HG03558 (cell line): ENCODE measurements at regions not wholly inside any gene's neighbourhood (a gene's known extent, or its start where the extent isn't known, plus 50 kb on each side); places are given as distances from the start of the nearest gene placed in this dataset.

Experiments
- ATAC-seq: cut with Tn5 transposase; IDR thresholded peaks from one replicate; pipeline ENCODE4 v1.9.1; 2021; ENCODE audit warnings: moderate number of reproducible peaks; ENCODE audit not compliant: unreplicated experiment; ENCODE audit errors: extremely low read depth

DNA sequence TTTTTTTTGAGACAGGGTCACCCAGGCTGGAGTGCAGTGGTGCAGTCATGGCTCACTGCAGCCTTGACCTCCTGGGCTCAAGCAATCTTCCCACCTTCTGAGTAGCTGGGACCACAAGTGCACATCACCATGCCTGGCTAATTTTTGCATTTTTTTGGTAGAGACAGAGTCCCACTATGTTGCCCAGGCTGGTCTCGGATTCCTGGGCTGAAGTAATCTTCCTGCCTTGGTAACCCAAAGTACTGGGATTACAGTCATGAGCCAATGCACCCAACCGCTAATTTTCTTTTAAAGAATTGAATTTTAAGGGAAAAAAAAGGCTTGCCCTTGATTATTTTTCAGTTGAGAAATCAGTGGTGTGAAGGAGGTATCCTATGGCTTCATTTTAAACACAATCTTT is 334.0 kb downstream of the SOX2 start:
- ATAC-seq, result no peak

DNA sequence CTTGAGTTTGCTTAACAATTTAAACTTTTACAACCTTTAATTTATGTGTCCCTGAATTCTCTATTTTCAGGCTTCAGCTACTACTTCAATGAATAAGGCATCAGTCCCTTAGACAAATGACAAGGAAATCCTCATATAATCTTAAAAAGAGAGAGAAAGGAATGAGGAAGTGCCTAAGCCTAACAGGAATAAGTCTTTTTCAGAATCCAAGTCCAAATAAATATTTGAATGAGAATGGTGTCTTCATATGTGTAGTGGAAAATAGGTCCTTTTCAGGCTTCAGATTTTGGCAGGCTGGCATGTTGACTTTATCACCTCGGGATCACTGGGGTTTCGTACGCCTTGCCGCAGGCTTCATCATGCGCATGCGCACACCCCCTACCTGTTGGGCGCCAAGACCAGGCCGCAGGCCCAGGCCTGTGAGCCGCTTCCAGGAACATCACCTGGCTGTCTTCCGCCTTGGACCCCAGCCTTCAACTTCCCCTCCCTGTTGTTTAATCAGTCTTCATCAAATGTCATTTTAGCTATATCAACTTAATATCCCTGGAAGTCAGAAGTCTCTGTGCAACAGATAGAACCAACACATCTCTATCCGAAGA is 334.5 kb downstream of the SOX2 start:
- no peak for ATAC-seq

DNA sequence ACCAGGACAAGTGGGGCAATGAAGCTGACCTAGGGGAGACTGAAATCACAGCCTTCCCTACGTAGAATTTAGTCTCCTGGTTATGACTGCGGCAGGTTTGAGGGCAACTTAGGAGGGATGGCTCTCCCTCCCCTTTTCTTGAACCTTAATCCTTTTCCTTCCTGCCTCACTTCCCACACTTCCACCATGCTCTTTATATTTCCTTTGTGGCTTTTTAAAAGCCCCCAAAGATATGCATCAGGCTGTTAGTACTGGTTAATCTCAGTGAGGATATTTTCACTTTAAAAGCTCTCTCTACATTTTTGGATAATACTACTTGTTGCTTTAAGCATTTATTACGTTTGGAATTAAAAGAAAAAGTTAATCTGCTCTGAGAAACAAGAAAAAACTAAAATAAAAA is 339.2 kb downstream of the SOX2 start:
- no peak for ATAC-seq

DNA sequence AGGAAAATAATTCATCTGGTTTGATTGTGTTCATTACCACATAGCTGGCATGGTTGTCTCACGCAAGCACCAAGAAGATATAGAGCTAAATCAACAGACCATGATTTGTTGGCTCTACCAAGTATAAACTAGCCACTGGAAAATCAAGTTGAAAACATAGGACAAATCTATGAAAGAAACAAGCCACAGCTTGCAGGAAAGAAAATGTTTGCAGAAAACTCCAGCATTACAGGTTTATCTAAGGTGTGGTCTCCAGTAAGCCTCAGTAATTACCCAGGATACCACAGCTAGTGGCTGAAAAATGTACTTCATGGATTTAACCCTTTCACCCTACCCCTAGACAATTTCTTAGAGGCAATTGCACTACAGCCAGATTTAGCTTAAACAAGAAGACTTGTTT is 340.6 kb downstream of the SOX2 start:
- ATAC-seq, result no peak

DNA sequence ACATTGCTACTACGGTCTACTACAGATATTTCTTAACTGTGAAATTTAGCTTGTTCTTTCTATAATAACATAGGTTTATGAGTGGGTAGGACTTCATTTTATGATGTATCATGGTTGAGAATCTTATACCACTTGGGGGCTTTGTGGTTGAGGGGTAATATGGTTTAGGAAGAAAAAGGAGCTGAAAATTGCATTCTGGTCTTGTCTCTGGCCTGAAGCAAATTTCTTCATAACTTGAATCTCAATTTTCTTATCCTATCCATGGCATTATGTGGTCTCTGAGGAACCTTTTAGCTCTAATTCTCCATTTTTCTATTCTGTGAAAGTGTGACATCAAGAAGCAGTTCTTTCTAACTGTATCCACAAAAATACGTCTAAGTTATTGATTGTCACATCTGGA is 341.0 kb downstream of the SOX2 start:
- ATAC-seq, result no peak

DNA sequence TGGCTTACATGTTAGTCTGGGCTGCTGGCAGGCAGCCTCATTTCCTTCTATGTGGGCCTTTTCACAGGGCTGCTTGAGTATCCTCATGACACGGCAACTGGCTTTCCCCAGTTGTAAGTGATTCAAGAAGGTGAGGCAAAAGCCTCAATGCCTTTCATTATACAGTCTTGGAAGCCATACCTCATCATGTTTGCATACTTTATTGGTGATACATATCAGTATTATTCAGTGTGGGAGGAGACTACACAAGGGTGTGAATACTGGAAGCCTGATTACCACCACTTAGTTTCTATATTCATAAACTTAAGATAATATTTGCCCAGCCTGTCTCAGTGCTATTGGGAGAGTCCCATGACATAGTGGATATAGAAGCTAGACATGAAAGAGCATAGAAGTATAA is 346.8 kb downstream of the SOX2 start:
- ATAC-seq, result no peak

DNA sequence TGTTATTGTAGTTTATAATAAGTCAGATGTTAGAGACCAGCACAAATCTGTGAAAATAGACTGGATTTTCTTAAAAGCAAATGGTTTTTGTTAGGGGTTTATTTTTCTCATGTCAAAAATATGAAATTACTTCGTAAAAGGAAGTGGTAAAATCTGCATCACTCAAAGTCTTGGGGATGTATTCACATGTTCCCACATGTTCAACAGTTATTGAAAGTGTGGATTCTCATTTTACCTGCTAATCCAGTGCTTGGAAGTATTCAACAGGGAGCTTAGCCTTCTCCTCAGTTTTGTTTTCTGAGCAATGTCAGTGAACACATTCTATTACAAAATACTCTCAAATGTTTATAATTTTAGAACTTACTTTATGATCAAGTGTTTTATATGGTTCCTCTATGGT is 352.0 kb downstream of the SOX2 start:
- no peak for ATAC-seq

DNA sequence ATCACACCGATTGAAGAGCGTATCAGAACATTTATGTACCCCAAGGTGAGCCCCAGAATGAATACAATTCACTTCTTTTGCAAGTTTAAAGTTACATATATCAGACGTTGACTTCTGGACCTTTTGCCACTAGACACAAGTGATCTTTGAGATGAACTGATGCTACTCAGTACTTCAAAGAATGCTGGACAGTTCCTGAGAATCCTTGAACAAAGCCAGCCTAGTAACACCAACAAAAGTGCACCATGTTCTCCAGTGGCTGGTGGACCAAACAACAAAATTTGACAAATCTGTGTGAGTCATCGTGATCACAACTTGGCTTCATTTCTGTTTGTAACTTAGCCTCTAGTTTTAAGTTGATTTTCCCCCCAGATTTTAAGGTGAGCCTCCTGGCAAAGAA is 355.7 kb downstream of the SOX2 start:
- no peak for ATAC-seq

DNA sequence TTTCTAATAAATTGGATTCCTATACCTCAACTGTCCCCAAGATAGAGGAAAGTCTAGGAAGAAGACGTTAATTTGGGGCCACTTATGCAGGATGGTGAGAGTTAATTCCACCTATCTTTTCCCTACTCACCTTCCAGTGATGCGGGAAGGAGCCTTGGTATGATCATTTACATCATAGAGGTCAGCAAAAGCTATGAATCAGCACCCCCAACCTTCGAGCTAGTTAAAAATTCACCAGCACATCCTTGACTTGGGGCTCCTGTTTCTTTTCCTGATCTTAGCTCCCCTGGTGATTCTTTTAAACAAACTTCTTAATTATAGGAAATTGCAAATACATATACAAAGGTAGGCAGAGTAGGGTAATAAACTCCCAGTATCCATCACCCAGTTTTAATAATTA is 366.6 kb downstream of the SOX2 start:
- ATAC-seq, result no peak

DNA sequence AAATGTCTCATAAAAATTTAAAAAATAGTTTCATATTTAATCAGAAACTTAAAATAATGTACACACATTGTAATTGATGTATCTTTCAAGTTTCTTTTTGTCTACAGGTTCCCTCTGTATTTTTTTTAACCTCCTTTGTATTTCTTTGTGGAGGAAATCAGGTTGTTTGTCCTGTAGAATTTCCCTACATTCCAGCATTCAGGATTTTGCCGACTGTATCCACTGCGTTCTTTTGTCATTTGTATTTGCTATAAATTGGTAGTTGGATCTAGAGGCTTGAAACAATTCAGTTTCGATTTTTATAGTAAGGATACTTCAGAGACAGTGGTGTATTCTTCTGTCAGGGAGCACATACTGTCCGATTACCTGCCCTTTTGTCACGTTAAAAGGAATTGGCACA is 367.2 kb downstream of the SOX2 start:
- ATAC-seq, result no peak

DNA sequence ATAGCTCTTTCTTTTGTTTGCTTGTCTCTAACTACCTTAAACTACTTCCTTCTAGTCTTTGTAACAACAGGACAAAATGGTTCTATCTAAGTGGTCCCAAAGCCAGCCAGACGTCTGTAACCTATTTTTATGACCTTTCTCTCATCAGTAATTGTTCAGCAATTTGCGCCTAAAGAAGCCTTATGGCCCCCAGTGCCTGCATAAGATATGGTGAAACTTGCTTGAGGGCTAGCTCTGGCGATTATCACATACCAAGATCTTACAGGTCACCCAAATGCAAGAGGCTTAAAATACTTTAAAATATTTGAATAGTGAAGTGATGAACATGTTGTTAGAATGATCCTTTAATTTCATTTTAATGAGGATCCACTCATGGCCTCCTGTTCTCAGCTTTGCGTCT is 369.4 kb downstream of the SOX2 start:
- ATAC-seq, result no peak

DNA sequence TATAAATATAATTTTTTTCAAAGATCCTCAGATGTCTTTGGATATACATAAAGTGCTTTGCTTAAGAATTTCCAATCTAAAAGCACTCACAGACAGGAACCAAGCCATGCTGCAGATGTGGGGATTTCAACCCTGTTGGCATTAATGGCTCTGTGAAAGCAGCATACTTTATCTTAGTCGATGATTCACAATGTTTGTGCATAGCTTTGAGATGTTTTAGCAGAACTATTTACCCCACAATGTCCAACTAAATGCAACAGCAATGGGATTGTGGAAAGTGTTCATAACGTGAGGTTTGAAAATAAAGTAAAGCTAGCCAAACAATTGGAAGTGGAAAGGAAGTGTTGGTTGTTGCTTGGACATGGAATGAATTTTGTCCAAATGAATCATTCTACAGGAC is 371.4 kb downstream of the SOX2 start:
- ATAC-seq, result no peak

DNA sequence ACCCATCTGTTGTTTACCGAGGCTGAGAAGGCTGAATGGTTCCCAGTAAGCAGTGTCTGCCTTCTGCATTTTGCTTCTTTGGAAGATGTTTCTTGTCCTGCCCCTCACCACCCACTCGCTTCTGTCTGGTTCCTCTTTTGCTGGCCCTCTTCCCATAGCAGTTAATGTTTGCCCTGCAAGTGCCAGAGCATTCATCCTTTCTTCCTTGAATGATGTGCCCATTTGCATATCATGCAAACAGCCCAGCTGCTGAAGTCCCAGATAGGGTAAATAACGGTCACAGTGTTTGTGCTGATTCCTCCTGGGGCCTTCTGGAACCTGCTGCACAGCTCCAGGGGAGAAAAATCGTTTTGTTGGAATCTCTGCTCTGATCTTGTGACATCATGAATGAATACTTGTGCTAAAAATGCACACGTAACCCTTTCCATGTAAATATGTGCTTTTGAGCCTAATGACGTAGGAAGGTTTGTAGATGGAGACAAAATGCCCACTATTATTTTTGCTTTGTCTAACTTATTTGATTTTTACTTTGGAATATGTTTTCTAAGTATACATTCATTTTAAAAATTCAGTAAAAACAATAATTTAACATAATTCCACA is 381.0 kb downstream of the SOX2 start:
- ATAC-seq, result peak; percentile 65

DNA sequence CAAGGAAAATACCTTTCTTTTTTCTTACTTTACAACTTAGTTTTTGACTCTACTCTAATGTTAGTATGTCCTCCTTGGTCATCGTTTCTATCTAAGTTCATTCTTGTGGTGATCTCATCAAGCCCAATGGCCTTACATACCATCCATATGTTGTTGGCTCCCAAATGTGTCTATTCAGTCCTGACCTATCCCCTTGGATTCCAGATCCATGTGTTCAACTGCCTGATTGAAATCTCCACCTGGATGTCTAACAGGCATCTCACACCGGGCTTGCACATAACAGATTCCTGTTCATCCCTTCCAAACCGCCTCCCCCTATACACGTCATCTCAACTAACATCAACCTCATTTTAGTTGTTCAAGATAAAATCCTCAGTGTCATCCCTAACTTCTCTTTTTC is 382.6 kb downstream of the SOX2 start:
- ATAC-seq, result no peak

DNA sequence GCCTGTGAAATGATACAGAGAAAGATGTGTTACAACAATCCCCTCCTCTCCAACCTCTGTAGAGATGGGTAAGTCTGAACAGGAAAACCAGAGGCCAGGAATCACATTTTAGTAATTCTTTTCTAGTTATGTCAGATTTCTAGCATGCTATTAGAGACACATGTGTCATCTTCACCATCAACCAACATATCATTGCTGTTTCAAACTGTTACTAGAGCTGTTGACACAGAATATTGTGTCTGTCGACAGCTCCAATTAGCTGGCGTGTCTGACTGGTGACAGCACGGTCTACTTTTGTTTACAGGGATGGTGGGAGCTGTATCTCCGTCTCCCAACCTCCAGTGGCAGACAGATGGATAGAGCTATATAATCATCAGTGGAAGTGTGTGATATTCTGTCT is 393.2 kb downstream of the SOX2 start:
- ATAC-seq, result no peak

DNA sequence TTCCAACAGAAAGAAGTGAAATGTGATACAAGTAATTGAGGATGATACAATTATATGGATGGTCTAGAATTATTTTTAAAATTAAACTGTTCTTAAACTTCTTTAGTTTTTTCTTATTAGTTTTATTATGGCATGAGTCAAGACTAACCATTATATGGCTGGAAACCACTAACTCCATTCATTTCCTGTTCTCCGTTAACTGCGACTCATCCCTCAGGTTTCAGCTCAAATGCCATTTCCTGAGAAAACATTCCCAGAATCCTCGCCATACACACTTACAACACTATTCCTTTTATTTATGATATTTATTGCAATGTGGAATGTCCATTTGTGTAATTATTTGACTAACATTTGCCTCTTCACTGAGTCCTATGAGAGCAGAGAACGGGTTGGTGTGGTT is 394.1 kb downstream of the SOX2 start:
- ATAC-seq, result no peak

DNA sequence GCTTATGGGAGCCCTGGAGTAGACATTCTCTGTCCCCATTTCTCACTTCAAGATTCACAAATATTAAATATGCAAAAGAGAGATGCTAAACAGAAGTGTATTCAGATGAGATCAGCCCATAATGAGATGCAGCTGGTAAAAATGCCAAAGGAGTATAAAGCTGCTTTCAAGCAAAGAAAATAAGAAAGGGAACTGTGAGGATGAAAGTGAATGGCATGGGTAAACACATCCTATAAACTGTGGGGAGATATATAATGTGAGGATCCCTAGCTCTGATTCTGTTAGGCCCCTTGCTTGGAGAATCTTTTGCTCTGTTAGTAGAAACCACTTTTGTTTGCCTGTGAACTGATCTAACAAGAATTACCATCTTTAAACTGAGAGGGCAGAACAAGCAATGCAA is 396.6 kb downstream of the SOX2 start:
- ATAC-seq, result no peak

DNA sequence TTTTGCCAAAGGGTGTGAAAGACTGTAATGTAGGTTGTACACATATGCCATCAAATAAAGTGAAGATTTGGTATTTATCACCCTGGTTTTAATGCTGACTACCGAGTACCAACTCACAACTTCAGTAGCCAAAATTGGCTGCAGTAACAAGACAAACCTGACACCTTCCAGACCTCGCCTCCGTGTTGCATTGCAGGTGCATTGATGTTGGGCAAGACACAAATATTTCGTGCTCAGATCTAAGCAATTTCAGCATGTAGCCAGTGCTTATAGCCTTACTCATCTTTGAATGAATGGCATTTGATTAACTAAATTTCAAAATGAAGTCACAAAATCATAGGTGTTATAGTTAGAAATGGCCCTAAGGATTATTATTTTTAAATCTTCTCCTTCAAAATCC is 400.2 kb downstream of the SOX2 start:
- ATAC-seq, result no peak

DNA sequence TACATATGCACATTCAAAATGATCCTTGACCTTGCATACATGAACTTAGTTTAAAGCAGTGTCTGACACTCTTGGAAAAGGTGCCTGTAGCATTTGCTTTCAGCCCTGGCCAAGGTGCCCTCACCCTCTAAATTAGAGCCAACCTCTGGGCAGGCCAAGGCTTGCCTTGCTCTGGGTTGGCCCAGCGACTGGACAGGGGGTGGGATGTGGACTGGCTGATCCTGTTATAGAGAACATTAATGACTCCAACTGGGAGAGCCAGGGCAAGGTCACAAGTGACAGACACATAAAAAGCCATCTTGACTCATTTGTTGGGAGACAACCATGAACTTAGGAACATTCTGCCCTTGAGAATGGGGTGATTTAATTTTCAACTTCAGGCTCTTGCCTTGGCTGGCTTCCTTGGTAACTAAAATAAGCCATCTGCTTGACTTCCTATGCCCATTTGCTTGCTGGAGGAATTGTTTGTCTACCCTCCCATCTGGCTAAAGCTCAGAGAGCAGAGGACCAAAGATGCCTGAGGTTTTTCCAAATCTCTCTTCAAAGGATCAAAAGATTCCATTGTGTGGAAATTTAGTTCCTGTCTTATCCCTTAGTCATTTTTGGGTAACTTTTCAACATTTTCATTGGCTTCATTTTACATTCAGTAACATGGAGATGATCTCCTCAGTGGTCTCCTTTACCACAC is 403.7 kb downstream of the SOX2 start:
- ATAC-seq, result no peak

DNA sequence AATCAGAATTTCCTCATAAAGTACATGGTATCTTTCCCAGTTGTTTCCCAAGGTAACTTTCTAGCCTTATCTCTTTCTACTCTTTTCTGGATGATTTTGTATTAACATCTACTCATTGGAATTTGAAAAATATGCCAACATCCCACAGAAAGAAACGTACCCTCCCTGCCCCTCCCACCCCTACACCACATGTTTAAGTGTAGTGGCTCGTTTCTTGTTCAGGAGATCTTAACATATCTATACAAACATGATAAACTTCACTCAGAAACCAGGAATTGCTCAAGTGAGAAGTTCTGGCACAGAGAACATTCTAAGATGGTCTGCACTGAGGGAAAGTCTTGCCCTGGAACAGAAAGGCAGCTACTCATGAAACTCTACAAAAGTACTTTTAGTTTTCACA is 404.7 kb downstream of the SOX2 start:
- ATAC-seq, result no peak

DNA sequence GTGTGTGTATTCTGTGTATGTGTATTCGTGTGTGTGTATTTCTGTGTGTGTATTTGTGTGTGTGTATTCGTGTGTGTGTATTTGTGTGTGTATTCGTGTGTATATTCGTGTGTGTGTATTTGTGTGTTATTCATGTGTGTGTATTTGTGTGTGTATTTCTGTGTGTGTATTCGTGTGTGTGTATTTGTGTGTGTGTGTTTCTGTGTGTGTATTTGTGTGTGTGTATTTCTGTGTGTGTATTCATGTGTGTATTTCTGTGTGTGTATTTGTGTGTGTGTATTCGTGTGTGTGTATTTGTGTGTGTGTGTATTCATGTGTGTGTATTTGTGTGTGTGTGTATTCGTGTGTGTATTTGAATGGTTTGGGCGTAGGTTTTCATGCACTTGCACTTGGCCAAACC is 405.4 kb downstream of the SOX2 start:
- no peak for ATAC-seq

DNA sequence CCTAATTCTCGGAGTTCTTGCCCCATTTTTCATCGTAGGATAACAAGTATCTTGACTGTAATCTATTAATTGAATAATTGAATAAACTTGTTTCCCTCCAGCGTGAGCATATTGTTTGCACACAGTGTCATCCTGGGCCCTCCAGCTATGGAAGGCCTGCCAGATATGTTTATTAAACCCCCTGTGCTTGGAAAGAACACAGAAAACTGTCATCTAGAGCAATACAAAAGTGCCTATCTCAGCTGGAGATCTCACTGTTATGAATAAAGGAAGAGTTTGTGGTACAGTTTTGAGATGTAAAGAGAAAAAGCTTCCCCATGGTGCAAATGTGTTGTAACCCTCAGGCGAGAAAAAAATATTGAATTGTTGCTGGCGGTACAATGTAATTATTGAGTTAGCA is 405.9 kb downstream of the SOX2 start:
- no peak for ATAC-seq
